IMR-90 (cell line): ENCODE measurements at regions not wholly inside any gene's neighbourhood (a gene's known extent, or its start where the extent isn't known, plus 50 kb on each side); places are given as distances from the start of the nearest gene placed in this dataset.

ENCODE experiments used
- BHLHE40 ChIP-seq: fragments of 150-350 bp; IDR thresholded peaks from 2 replicates; pipeline ENCODE4 v1.6.1; 2016; ENCODE audit warnings: mild to moderate bottlenecking, low read depth, low read length
- CHD1 ChIP-seq: IDR thresholded peaks from 2 replicates; pipeline ENCODE4 v1.6.1; 2012; ENCODE audit warnings: low read depth, low read length, improper control_type of control experiment
- FOS ChIP-seq: fragments of 150-350 bp; IDR thresholded peaks from 2 replicates; pipeline ENCODE4 v1.6.1; 2016; ENCODE audit warnings: low read depth, low read length
- MAFK ChIP-seq: IDR thresholded peaks from 2 replicates; pipeline ENCODE4 v1.6.1; 2012; ENCODE audit warnings: low read depth, low read length, improper control_type of control experiment
- MAZ ChIP-seq: IDR thresholded peaks from 2 replicates; pipeline ENCODE4 v1.6.1; 2012; ENCODE audit warnings: low read depth, mild to moderate bottlenecking, low read length, improper control_type of control experiment, moderate library complexity, borderline replicate concordance
- MXI1 ChIP-seq: IDR thresholded peaks from 2 replicates; pipeline ENCODE4 v1.6.1; 2012; ENCODE audit warnings: low read depth, mild to moderate bottlenecking, low read length, moderate library complexity, borderline replicate concordance
- POLR2A ChIP-seq: IDR thresholded peaks from 2 replicates; pipeline ENCODE4 v1.6.1; 2012; ENCODE audit warnings: mild to moderate bottlenecking, low read depth, low read length
- RAD21 ChIP-seq: IDR thresholded peaks from 2 replicates; pipeline ENCODE4 v1.6.1; 2012; ENCODE audit warnings: low read length, improper control_type of control experiment
- RCOR1 ChIP-seq: IDR thresholded peaks from 2 replicates; pipeline ENCODE4 v1.6.1; 2012; ENCODE audit warnings: mild to moderate bottlenecking, low read length, improper control_type of control experiment; ENCODE audit not compliant: insufficient replicate concordance
- RFX5 ChIP-seq: IDR thresholded peaks from 2 replicates; pipeline ENCODE4 v1.8.0; 2012; ENCODE audit warnings: low read depth, mild to moderate bottlenecking, low read length, moderate library complexity
- SMC3 ChIP-seq: fragments of 150-350 bp; IDR thresholded peaks from 2 replicates; pipeline ENCODE4 v1.6.1; 2016; ENCODE audit warnings: low read depth, mild to moderate bottlenecking, antibody characterized with exemption, low read length, moderate library complexity
- TF ChIP-seq, protein P1 (sequence below): conservative IDR thresholded peaks from 2 replicates; pipeline ENCODE4 v1.5.1; 2012; ENCODE audit warnings: mild to moderate bottlenecking, low read depth, low read length, improper control_type of control experiment
- TF ChIP-seq, protein P2 (sequence below): fragments of 150-350 bp; IDR thresholded peaks from 2 replicates; pipeline ENCODE4 v1.6.1; 2017; ENCODE audit warnings: mild to moderate bottlenecking, antibody characterized with exemption, low read length, low read depth
- TF ChIP-seq, protein P3 (sequence below): fragments of 150-350 bp; IDR thresholded peaks from 2 replicates; pipeline ENCODE4 v1.6.1; 2016; ENCODE audit warnings: low read depth, mild to moderate bottlenecking, low read length, moderate library complexity, borderline replicate concordance

DNA sequence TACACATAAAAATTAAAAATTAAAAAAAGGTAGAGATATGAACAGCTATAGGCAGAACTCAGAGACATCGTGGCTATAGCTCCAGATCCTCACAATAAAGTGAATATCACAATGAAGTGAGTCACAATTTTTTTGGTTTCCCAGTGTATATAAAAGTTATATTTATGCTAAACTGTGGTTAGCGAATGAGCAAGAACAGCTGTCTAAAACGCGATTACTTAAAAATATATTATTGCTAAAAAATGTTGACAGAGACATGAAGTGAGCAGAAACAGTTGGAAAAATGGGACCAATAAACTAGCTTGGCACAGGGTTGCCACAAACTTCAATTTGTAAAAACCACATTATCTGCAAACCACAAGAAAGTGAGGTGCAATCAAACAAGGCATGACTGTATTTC lies 551.7 kb upstream of the NETO1 start:
- no peak for TF ChIP-seq RFX5
- TF ChIP-seq BHLHE40: no peak
- TF ChIP-seq, protein P1, sequence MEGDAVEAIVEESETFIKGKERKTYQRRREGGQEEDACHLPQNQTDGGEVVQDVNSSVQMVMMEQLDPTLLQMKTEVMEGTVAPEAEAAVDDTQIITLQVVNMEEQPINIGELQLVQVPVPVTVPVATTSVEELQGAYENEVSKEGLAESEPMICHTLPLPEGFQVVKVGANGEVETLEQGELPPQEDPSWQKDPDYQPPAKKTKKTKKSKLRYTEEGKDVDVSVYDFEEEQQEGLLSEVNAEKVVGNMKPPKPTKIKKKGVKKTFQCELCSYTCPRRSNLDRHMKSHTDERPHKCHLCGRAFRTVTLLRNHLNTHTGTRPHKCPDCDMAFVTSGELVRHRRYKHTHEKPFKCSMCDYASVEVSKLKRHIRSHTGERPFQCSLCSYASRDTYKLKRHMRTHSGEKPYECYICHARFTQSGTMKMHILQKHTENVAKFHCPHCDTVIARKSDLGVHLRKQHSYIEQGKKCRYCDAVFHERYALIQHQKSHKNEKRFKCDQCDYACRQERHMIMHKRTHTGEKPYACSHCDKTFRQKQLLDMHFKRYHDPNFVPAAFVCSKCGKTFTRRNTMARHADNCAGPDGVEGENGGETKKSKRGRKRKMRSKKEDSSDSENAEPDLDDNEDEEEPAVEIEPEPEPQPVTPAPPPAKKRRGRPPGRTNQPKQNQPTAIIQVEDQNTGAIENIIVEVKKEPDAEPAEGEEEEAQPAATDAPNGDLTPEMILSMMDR: no peak
- no peak for TF ChIP-seq SMC3
- TF ChIP-seq POLR2A: no peak
- TF ChIP-seq FOS: no peak
- TF ChIP-seq RCOR1: no peak
- no peak for TF ChIP-seq RAD21
- TF ChIP-seq, protein P2, sequence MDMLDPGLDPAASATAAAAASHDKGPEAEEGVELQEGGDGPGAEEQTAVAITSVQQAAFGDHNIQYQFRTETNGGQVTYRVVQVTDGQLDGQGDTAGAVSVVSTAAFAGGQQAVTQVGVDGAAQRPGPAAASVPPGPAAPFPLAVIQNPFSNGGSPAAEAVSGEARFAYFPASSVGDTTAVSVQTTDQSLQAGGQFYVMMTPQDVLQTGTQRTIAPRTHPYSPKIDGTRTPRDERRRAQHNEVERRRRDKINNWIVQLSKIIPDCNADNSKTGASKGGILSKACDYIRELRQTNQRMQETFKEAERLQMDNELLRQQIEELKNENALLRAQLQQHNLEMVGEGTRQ: no peak
- TF ChIP-seq MXI1: no peak
- TF ChIP-seq, protein P3, sequence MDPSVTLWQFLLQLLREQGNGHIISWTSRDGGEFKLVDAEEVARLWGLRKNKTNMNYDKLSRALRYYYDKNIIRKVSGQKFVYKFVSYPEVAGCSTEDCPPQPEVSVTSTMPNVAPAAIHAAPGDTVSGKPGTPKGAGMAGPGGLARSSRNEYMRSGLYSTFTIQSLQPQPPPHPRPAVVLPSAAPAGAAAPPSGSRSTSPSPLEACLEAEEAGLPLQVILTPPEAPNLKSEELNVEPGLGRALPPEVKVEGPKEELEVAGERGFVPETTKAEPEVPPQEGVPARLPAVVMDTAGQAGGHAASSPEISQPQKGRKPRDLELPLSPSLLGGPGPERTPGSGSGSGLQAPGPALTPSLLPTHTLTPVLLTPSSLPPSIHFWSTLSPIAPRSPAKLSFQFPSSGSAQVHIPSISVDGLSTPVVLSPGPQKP: no peak
- TF ChIP-seq MAZ: no peak
- no peak for TF ChIP-seq CHD1
- TF ChIP-seq MAFK: no peak
